Activated CD4-positive, alpha-beta T cell treated with anti-CD3 and anti-CD28 coated beads, Interleukin-2, amount 10 ng/mL, durations not matched to agents 7 days and 5 days (primary cell): ENCODE measurements at regions not wholly inside any gene's neighbourhood (a gene's known extent, or its start where the extent isn't known, plus 50 kb on each side); places are given as distances from the start of the nearest gene placed in this dataset.

Experiments
- CTCF ChIA-PET: fragments of 350-600 bp; sonication (Branson Sonifier 250); formaldehyde crosslinking; loops from one replicate; lab custom pipeline; 2021; ENCODE audit warnings: antibody characterized with exemption; lab: Charles Lee
- POLR2A ChIA-PET: fragments of 350-600 bp; sonication (Branson Sonifier 250); formaldehyde crosslinking; loops from one replicate; lab custom pipeline; 2021; ENCODE audit warnings: antibody characterized with exemption; lab: Charles Lee
- DNase-seq: peaks from one replicate; pipeline ENCODE4 v3.0.0-alpha.2; 2020
- H3K27ac Mint-ChIP-seq: one replicate; pipeline ENCODE4 v1.8.0; 2021; ENCODE audit warnings: mild to moderate bottlenecking, moderate library complexity, mixed read lengths
- H3K27me3 Mint-ChIP-seq: one replicate; pipeline ENCODE4 v1.8.0; 2021; ENCODE audit warnings: mixed read lengths
- H3K36me3 Mint-ChIP-seq: one replicate; pipeline ENCODE4 v1.8.0; 2021; ENCODE audit warnings: low read depth, mixed read lengths
- H3K4me1 Mint-ChIP-seq: one replicate; pipeline ENCODE4 v1.8.0; 2021; ENCODE audit warnings: mixed read lengths
- H3K4me3 Mint-ChIP-seq: one replicate; pipeline ENCODE4 v1.8.0; 2021; ENCODE audit warnings: mild to moderate bottlenecking, moderate library complexity, mixed read lengths
- H3K9me3 Mint-ChIP-seq: one replicate; pipeline ENCODE4 v1.8.0; 2021; ENCODE audit warnings: mixed read lengths

GRCh38 chr14:104435147-104436046, 144.2 kb upstream of the C14orf180 start:
- no peaks in the 10 kb centered on the region for H3K27me3 Mint-ChIP-seq
- no peak for DNase-seq
- H3K27ac Mint-ChIP-seq, result no peak overlapping the region
- no peaks in the 10 kb centered on the region for H3K9me3 Mint-ChIP-seq
- POLR2A ChIA-PET, result no interaction called here
- no peaks in the 10 kb centered on the region for H3K4me1 Mint-ChIP-seq
- H3K36me3 Mint-ChIP-seq, result no peaks in the 10 kb centered on the region
- CTCF ChIA-PET, result no interaction called here
- no peak overlapping the region for H3K4me3 Mint-ChIP-seq

GRCh38 chr14:104436047-104436591, 143.4 kb upstream of the C14orf180 start:
- H3K27me3 Mint-ChIP-seq, result no peaks in the 10 kb centered on the region
- no peaks in the 10 kb centered on the region for H3K9me3 Mint-ChIP-seq
- no peaks in the 10 kb centered on the region for H3K36me3 Mint-ChIP-seq
- no peak overlapping the region for H3K4me3 Mint-ChIP-seq
- ChIA-PET POLR2A (no interaction called here), CTCF (no interaction called here)
- DNase-seq, result no peak
- H3K27ac Mint-ChIP-seq, result no peak overlapping the region
- no peaks in the 10 kb centered on the region for H3K4me1 Mint-ChIP-seq

- CTCF ChIA-PET, result no interaction called here
- Mint-ChIP-seq H3K9me3 (no peaks in the 10 kb centered on the region), H3K4me1 (no peaks in the 10 kb centered on the region), H3K4me3 (no peak overlapping the region), H3K27me3 (no peaks in the 10 kb centered on the region), H3K36me3 (no peaks in the 10 kb centered on the region), H3K27ac (no peak overlapping the region)
- POLR2A ChIA-PET, result no interaction called here
- no peak for DNase-seq
Observed at GRCh38 chr14:104436741-104437701, 142.5 kb upstream of the C14orf180 start.

- Mint-ChIP-seq H3K36me3 (no peaks in the 10 kb centered on the region), H3K4me1 (no peaks in the 10 kb centered on the region), H3K4me3 (no peak overlapping the region), H3K27me3 (no peaks in the 10 kb centered on the region), H3K27ac (no peak overlapping the region), H3K9me3 (no peaks in the 10 kb centered on the region)
- ChIA-PET CTCF (no interaction called here), POLR2A (no interaction called here)
- no peak for DNase-seq
Observed at GRCh38 chr14:104437703-104438102, 141.9 kb upstream of the C14orf180 start.

GRCh38 chr14:104438166-104438887, 141.2 kb upstream of the C14orf180 start:
- no peaks in the 10 kb centered on the region for H3K36me3 Mint-ChIP-seq
- H3K9me3 Mint-ChIP-seq, result no peaks in the 10 kb centered on the region
- H3K4me1 Mint-ChIP-seq, result no peaks in the 10 kb centered on the region
- H3K4me3 Mint-ChIP-seq, result no peak overlapping the region
- ChIA-PET CTCF (no interaction called here), POLR2A (no interaction called here)
- no peak overlapping the region for H3K27ac Mint-ChIP-seq
- no peak for DNase-seq
- H3K27me3 Mint-ChIP-seq, result no peaks in the 10 kb centered on the region

- ChIA-PET CTCF (no interaction called here), POLR2A (no interaction called here)
- DNase-seq, result no peak
- Mint-ChIP-seq H3K9me3 (peaks cover 3% of the 10 kb centered on the region), H3K36me3 (no peaks in the 10 kb centered on the region), H3K4me3 (no peak overlapping the region), H3K4me1 (no peaks in the 10 kb centered on the region), H3K27ac (no peak overlapping the region), H3K27me3 (no peaks in the 10 kb centered on the region)
Observed at GRCh38 chr14:104439625-104440024, 139.9 kb upstream of the C14orf180 start.

GRCh38 chr14:104440297-104440956, 139.1 kb upstream of the C14orf180 start:
- H3K27ac Mint-ChIP-seq, result no peak overlapping the region
- H3K4me3 Mint-ChIP-seq, result no peak overlapping the region
- ChIA-PET POLR2A (no interaction called here), CTCF (no interaction called here)
- H3K9me3 Mint-ChIP-seq, result peaks cover 3% of the 10 kb centered on the region
- no peaks in the 10 kb centered on the region for H3K4me1 Mint-ChIP-seq
- H3K27me3 Mint-ChIP-seq, result no peaks in the 10 kb centered on the region
- DNase-seq, result no peak
- H3K36me3 Mint-ChIP-seq, result no peaks in the 10 kb centered on the region

GRCh38 chr14:104441275-104442106, 138.1 kb upstream of the C14orf180 start:
- no peak overlapping the region for H3K27ac Mint-ChIP-seq
- H3K36me3 Mint-ChIP-seq, result no peaks in the 10 kb centered on the region
- DNase-seq, result peak; percentile 4
- H3K4me3 Mint-ChIP-seq, result no peak overlapping the region
- peaks cover 3% of the 10 kb centered on the region for H3K9me3 Mint-ChIP-seq
- POLR2A ChIA-PET, result no interaction called here
- CTCF ChIA-PET, result no interaction called here
- H3K4me1 Mint-ChIP-seq, result no peaks in the 10 kb centered on the region
- no peaks in the 10 kb centered on the region for H3K27me3 Mint-ChIP-seq

GRCh38 chr14:104442107-104442551, 137.4 kb upstream of the C14orf180 start:
- Mint-ChIP-seq H3K27me3 (no peaks in the 10 kb centered on the region), H3K4me3 (no peak overlapping the region), H3K9me3 (peaks cover 3% of the 10 kb centered on the region), H3K4me1 (no peaks in the 10 kb centered on the region), H3K27ac (no peak overlapping the region), H3K36me3 (no peaks in the 10 kb centered on the region)
- POLR2A ChIA-PET, result no interaction called here
- no peak for DNase-seq
- CTCF ChIA-PET, result no interaction called here

GRCh38 chr14:104442631-104443390, 136.8 kb upstream of the C14orf180 start:
- Mint-ChIP-seq H3K9me3 (peaks cover 3% of the 10 kb centered on the region), H3K4me1 (no peaks in the 10 kb centered on the region), H3K27me3 (peaks cover 1% of the 10 kb centered on the region), H3K4me3 (no peak overlapping the region), H3K36me3 (no peaks in the 10 kb centered on the region), H3K27ac (no peak overlapping the region)
- DNase-seq, result peak; percentile 3
- ChIA-PET POLR2A (no interaction called here), CTCF (no interaction called here)
